ENCODE measurements at regions not wholly inside any gene's neighbourhood (a gene's known extent, or its start where the extent isn't known, plus 50 kb on each side); places are given as distances from the start of the nearest gene placed in this dataset.
A peak's percentile ranks its signal among the peaks of the same experiment; 100 is the strongest.

DNA sequence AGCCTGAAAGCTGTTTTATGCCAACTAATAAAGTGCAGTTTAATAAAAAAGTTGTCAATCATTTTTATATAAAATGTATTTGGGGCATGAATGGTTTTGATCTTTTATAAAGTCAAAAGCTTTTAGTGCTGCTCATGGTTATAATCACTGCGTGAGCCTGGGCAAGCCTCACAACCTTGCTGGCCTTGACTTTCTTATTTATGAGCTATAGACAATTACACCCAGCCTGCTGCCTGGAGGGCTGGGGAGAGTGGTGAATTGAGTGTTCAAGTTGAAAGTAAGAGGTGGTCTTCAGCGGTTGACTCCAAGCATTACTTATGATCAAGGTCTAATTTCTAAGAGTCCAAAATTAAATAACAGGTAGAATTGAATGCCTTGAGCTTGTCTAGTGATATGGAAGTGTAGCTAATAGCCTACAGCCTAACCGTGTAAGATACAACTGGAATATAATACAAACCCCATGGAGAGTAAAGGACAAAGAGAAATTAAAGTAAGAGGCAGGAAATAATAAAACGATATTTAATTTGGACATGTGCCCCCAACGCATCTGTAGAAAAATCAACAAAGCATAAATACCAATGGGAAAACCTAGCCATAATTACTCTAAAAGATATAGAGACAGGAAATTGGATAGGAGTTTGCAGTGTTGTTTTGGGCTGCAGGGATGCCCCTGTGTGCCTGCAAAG is 106.0 kb upstream of the CYP1B1 start:
- H3K27me3 ChIP-seq, result no peaks in the 10 kb centered on the region
- no peaks in the 10 kb centered on the region for H3K36me3 ChIP-seq
- ATAC-seq (ENCODE audit: low FRiP score in 2 of 2) (no peak), DNase-seq (no peak)
- no peak overlapping the region for H3K4me3 ChIP-seq
- no peak for TF ChIP-seq EP300 (IDR thresholded peaks at IDR 0.05)
- no peak for TF ChIP-seq POLR2A (IDR thresholded peaks at IDR 0.05)
- TF ChIP-seq POLR2AphosphoS5 (IDR thresholded peaks at IDR 0.05), result no peak
- TF ChIP-seq, protein P1, sequence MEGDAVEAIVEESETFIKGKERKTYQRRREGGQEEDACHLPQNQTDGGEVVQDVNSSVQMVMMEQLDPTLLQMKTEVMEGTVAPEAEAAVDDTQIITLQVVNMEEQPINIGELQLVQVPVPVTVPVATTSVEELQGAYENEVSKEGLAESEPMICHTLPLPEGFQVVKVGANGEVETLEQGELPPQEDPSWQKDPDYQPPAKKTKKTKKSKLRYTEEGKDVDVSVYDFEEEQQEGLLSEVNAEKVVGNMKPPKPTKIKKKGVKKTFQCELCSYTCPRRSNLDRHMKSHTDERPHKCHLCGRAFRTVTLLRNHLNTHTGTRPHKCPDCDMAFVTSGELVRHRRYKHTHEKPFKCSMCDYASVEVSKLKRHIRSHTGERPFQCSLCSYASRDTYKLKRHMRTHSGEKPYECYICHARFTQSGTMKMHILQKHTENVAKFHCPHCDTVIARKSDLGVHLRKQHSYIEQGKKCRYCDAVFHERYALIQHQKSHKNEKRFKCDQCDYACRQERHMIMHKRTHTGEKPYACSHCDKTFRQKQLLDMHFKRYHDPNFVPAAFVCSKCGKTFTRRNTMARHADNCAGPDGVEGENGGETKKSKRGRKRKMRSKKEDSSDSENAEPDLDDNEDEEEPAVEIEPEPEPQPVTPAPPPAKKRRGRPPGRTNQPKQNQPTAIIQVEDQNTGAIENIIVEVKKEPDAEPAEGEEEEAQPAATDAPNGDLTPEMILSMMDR (IDR thresholded peaks at IDR 0.05), result no peak
- 81 to 84% methylated on average over 5 of the region's 5 CpGs for WGBS, 2 donors
- H3K9me3 ChIP-seq, result no peaks in the 10 kb centered on the region
- no peak overlapping the region for H3K27ac ChIP-seq
- peaks cover 20 to 29% (median 23%) of the 10 kb centered on the region in 4 donors for H3K4me1 ChIP-seq

DNA sequence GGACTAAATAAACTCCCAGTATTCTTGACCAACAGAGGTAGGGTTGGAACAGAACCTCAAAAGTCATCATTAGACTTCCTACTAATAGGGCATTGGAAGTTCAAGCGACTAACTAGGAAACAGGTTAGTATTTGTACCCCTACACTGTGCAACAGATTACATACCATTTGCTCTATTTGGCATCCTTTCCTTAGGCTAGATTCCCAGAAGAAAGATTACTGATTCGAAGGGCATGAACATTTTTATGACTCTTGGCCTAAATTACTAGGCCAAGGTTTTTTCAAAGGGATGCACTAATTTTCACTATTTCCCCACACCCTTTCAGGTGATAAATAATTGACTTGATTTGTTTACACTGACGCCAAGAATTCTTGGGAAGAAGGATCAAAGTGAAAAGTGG is 104.8 kb upstream of the CYP1B1 start:
- 90 to 92% methylated on average over 3 of the region's 3 CpGs for WGBS, 2 donors
- H3K4me1 ChIP-seq, result peaks cover 28 to 40% (median 32%) of the 10 kb centered on the region in 4 donors
- no peak overlapping the region for H3K27ac ChIP-seq

GRCh38 chr2:38178556-38179419 is 102.8 kb upstream of the CYP1B1 start:
- 30 to 42% methylated on average over 5 of the region's 5 CpGs for WGBS, 2 donors
- H3K27ac ChIP-seq, result peak overlapping the region; percentile 71 to 87 (median 80)
- H3K4me1 ChIP-seq, result peaks cover 31 to 56% (median 40%) of the 10 kb centered on the region in 4 donors
- no peak overlapping the region for H3K4me3 ChIP-seq
- no peaks in the 10 kb centered on the region for H3K9me3 ChIP-seq
- TF ChIP-seq POLR2AphosphoS5 (IDR thresholded peaks at IDR 0.05) (peak; percentile 5 to 52), EP300 (IDR thresholded peaks at IDR 0.05) (no peak)
- TF ChIP-seq, protein P1 (IDR thresholded peaks at IDR 0.05), result peak in 1 of 6 experiments; percentile 4
- no peaks in the 10 kb centered on the region for H3K36me3 ChIP-seq
- DNase-seq (peak in 1 of 2 donors; percentile 40), ATAC-seq (ENCODE audit: low FRiP score in 2 of 2) (peak; percentile 58 to 81)
- H3K27me3 ChIP-seq, result no peaks in the 10 kb centered on the region

More for the DNA sequence above, 104.8 kb upstream of the CYP1B1 start:
- Histone ChIP-seq H3K27me3 (no peaks in the 10 kb centered on the region), H3K36me3 (no peaks in the 10 kb centered on the region), H3K9me3 (no peaks in the 10 kb centered on the region), H3K4me3 (no peak overlapping the region)
- TF ChIP-seq EP300 (IDR thresholded peaks at IDR 0.05) (no peak), POLR2AphosphoS5 (IDR thresholded peaks at IDR 0.05) (no peak), POLR2A (IDR thresholded peaks at IDR 0.05) (no peak)
- TF ChIP-seq, protein P1 (IDR thresholded peaks at IDR 0.05), result no peak
- ATAC-seq (ENCODE audit: low FRiP score in 2 of 2) (no peak), DNase-seq (no peak)

DNA sequence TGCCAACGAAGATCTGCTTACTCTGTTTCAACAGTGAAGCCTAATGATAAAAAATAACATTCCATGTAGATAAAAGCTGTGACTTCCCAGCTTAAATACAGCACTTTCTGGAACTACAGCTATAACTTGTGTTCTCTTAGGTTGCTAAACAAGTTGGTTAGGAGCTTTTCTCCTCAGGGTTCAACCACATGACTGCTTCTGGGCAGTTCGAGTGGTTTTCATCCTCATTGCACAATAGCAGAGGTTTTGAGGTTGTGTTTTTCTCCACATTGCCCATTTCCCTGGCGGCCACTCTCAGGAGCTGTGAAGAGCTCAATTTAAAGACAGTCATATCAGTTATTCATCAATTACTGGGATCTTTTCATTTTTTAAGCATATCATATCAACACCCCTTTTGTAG is 102.2 kb upstream of the CYP1B1 start:
- no peaks in the 10 kb centered on the region for H3K36me3 ChIP-seq
- peak in 1 of 2 donors; percentile 77 for DNase-seq
- peak; percentile 69 to 73 for ATAC-seq (ENCODE audit: low FRiP score in 2 of 2)

More for the DNA sequence above, 102.2 kb upstream of the CYP1B1 start:
- H3K9me3 ChIP-seq, result no peaks in the 10 kb centered on the region
- TF ChIP-seq POLR2AphosphoS5 (IDR thresholded peaks at IDR 0.05), result peak in 1 of 2 donors; percentile 64
- peak in 1 of 4 donors; percentile 60 for TF ChIP-seq EP300 (IDR thresholded peaks at IDR 0.05)
- peak in 1 of 4 donors; percentile 55 for TF ChIP-seq POLR2A (IDR thresholded peaks at IDR 0.05)
- TF ChIP-seq, protein P1 (IDR thresholded peaks at IDR 0.05), result peak in 4 of 6 experiments; percentile 19 to 48 (median 32)
- H3K27me3 ChIP-seq, result no peaks in the 10 kb centered on the region
- peak overlapping the region; percentile 71 to 87 (median 80) for H3K27ac ChIP-seq
- 41 to 57% methylated on average over 3 of the region's 3 CpGs for whole genome bisulfite sequencing, 2 donors
- no peak overlapping the region for H3K4me3 ChIP-seq
- peaks cover 31 to 56% (median 40%) of the 10 kb centered on the region in 4 donors for H3K4me1 ChIP-seq

Measured in upper lobe of left lung (tissue), 6 donors.